HG03280 (cell line): ENCODE measurements at regions not wholly inside any gene's neighbourhood (a gene's known extent, or its start where the extent isn't known, plus 50 kb on each side); places are given as distances from the start of the nearest gene placed in this dataset.
"Not testable (repeated sequence)": the region's sequence is repeated elsewhere in the genome, so short reads cannot be mapped to it uniquely, and the experiment has no call there.

Source experiments
- ATAC-seq: cut with Tn5 transposase; IDR thresholded peaks from one replicate; pipeline ENCODE4 v1.9.1; 2021; ENCODE audit warnings: mild to moderate bottlenecking, moderate library complexity; ENCODE audit not compliant: unreplicated experiment

- ATAC-seq, result no peak
Observed at GRCh38 chr10:9297580-9297979, 1243.1 kb downstream of the GATA3 start.

- no peak for ATAC-seq
Observed at GRCh38 chr10:9299966-9300365, 1245.5 kb downstream of the GATA3 start.

- ATAC-seq, result no peak
Observed at GRCh38 chr10:9301148-9301547, 1246.7 kb downstream of the GATA3 start.

- ATAC-seq, result no peak
Observed at GRCh38 chr10:9301554-9301953, 1247.1 kb downstream of the GATA3 start.

- ATAC-seq, result no peak
Observed at GRCh38 chr10:9302140-9302746, 1247.8 kb downstream of the GATA3 start.

- ATAC-seq, result no peak
Observed at GRCh38 chr10:9305018-9305655, 1250.6 kb downstream of the GATA3 start.

GRCh38 chr10:9311702-9312499 lies 1257.4 kb downstream of the GATA3 start:
- no peak for ATAC-seq

- no peak for ATAC-seq
Observed at GRCh38 chr10:9315292-9315691, 1260.8 kb downstream of the GATA3 start.

- ATAC-seq, result peak; percentile 72
Observed at GRCh38 chr10:9331583-9332008, 1277.1 kb downstream of the GATA3 start.

GRCh38 chr10:9334270-9334669 lies 1279.8 kb downstream of the GATA3 start:
- ATAC-seq, result no peak

- ATAC-seq, result no peak
Observed at GRCh38 chr10:9339716-9340115, 1285.2 kb downstream of the GATA3 start.

GRCh38 chr10:9342885-9343570 lies 1288.5 kb downstream of the GATA3 start:
- no peak for ATAC-seq

GRCh38 chr10:9347933-9348332 lies 1293.4 kb downstream of the GATA3 start:
- ATAC-seq, result not testable (repeated sequence)

GRCh38 chr10:9357471-9357870 lies 1303.0 kb downstream of the GATA3 start:
- ATAC-seq, result no peak

GRCh38 chr10:9362721-9363120 lies 1308.2 kb downstream of the GATA3 start:
- ATAC-seq, result no peak

GRCh38 chr10:9379183-9379582 lies 1324.7 kb downstream of the GATA3 start:
- ATAC-seq, result no peak

- ATAC-seq, result no peak
Observed at GRCh38 chr10:9381733-9382532, 1327.4 kb downstream of the GATA3 start.

- ATAC-seq, result no peak
Observed at GRCh38 chr10:9382533-9382866, 1328.0 kb downstream of the GATA3 start.

GRCh38 chr10:9390516-9390915 lies 1336.0 kb downstream of the GATA3 start:
- no peak for ATAC-seq

- ATAC-seq, result no peak
Observed at GRCh38 chr10:9399275-9399983, 1344.9 kb downstream of the GATA3 start.
